Activated CD8-positive, alpha-beta T cell treated with anti-CD3 and anti-CD28 coated beads for 36 hours (primary cell): ENCODE measurements at regions not wholly inside any gene's neighbourhood (a gene's known extent, or its start where the extent isn't known, plus 50 kb on each side); places are given as distances from the start of the nearest gene placed in this dataset.

Source experiments
- ATAC-seq: fragments of 200-7000 bp; cut with Tn5 transposase; one replicate; pipeline ENCODE4 v1.10.0; 2021; ENCODE audit warnings: mild to moderate bottlenecking, moderate library complexity
- CTCF ChIA-PET: fragments of 350-600 bp; sonication (Branson Sonifier 250); formaldehyde crosslinking; loops from one replicate; lab custom pipeline; 2021; ENCODE audit warnings: antibody characterized with exemption; lab: Charles Lee
- POLR2A ChIA-PET: fragments of 350-600 bp; sonication (Branson Sonifier 250); formaldehyde crosslinking; loops from one replicate; lab custom pipeline; 2021; ENCODE audit warnings: antibody characterized with exemption; lab: Charles Lee
- DNase-seq: peaks from one replicate; pipeline ENCODE4 v3.0.0-alpha.2; 2020
- H3K27ac Mint-ChIP-seq: one replicate; pipeline ENCODE4 v1.8.0; 2021; ENCODE audit warnings: mild to moderate bottlenecking, mixed read lengths
- H3K27me3 Mint-ChIP-seq: one replicate; pipeline ENCODE4 v1.8.0; 2021; ENCODE audit warnings: mixed read lengths
- H3K36me3 Mint-ChIP-seq: one replicate; pipeline ENCODE4 v1.8.0; 2021; ENCODE audit warnings: low read depth, mixed read lengths
- H3K4me1 Mint-ChIP-seq: one replicate; pipeline ENCODE4 v1.8.0; 2021; ENCODE audit warnings: low read depth, mixed read lengths
- H3K4me3 Mint-ChIP-seq: one replicate; pipeline ENCODE4 v1.8.0; 2021; ENCODE audit warnings: mild to moderate bottlenecking, moderate library complexity, mixed read lengths
- H3K9me3 Mint-ChIP-seq: one replicate; pipeline ENCODE4 v1.8.0; 2021; ENCODE audit warnings: mixed read lengths
- intact Hi-C: fragments of 100-400 bp; cut with micrococcal nuclease; formaldehyde crosslinking; loops from one replicate; pipeline ENCODE4 v1.10.0; 2022
- TF ChIP-seq, protein P1 (sequence below): fragments of 200-600 bp; IDR thresholded peaks from one replicate; pipeline ENCODE4 v1.8.0; 2022; ENCODE audit warnings: antibody characterized with exemption, mild to moderate bottlenecking

DNA sequence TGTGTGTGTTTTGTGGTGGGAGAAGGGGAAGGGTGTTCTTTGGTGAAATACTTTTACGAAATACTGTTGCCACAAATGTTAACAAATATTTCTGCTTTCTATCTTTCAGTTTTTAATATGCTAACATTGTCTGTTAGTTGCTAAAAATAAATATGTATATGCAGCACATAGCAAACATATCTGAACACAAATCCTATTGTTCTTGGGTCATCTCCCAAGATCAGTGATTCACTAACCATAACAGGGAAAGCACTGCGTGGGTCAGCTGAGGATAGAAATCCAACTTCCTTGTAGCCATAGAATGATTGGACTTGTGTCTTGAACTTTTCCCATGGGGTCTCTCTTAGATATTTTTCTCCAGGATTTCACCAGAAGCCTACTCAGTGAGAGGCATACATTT lies 250.3 kb upstream of the FAM47A start:
- TF ChIP-seq, protein P1, sequence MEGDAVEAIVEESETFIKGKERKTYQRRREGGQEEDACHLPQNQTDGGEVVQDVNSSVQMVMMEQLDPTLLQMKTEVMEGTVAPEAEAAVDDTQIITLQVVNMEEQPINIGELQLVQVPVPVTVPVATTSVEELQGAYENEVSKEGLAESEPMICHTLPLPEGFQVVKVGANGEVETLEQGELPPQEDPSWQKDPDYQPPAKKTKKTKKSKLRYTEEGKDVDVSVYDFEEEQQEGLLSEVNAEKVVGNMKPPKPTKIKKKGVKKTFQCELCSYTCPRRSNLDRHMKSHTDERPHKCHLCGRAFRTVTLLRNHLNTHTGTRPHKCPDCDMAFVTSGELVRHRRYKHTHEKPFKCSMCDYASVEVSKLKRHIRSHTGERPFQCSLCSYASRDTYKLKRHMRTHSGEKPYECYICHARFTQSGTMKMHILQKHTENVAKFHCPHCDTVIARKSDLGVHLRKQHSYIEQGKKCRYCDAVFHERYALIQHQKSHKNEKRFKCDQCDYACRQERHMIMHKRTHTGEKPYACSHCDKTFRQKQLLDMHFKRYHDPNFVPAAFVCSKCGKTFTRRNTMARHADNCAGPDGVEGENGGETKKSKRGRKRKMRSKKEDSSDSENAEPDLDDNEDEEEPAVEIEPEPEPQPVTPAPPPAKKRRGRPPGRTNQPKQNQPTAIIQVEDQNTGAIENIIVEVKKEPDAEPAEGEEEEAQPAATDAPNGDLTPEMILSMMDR: no peak
- Mint-ChIP-seq H3K27ac (no peak overlapping the region), H3K4me3 (no peak overlapping the region), H3K4me1 (no peaks in the 10 kb centered on the region), H3K9me3 (no peaks in the 10 kb centered on the region), H3K36me3 (no peaks in the 10 kb centered on the region), H3K27me3 (no peaks in the 10 kb centered on the region)
- ChIA-PET CTCF (no interaction called here), POLR2A (no interaction called here)
- intact Hi-C loops: no loop called here
- no peak for DNase-seq
- ATAC-seq: no peak

DNA sequence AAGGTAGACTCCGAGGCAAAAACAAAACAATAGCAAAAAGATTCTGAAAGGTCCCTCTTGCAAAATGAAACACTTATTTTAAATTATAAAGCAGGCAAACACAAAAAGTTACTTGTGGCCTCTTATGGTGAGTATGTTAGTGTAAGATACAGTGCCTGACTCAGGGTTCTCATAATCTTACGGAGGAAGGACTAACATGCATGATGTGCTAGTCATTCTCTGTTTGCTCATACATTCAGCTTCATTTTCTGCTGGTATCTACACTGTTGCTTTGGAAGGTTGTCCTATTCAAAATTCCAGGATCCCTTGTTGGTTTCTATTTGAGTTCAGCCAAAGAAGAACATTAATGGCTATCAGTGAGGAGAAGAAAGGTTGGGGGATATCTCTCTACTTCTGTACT lies 249.1 kb upstream of the FAM47A start:
- POLR2A ChIA-PET: no interaction called here
- ATAC-seq (no peak), DNase-seq (no peak)
- no peaks in the 10 kb centered on the region for H3K4me1 Mint-ChIP-seq
- H3K27ac Mint-ChIP-seq: no peak overlapping the region
- H3K36me3 Mint-ChIP-seq: no peaks in the 10 kb centered on the region
- CTCF ChIA-PET: no interaction called here
- intact Hi-C loops: no loop called here
- no peaks in the 10 kb centered on the region for H3K27me3 Mint-ChIP-seq
- no peaks in the 10 kb centered on the region for H3K9me3 Mint-ChIP-seq
- no peak overlapping the region for H3K4me3 Mint-ChIP-seq
- TF ChIP-seq, protein P1: no peak

DNA sequence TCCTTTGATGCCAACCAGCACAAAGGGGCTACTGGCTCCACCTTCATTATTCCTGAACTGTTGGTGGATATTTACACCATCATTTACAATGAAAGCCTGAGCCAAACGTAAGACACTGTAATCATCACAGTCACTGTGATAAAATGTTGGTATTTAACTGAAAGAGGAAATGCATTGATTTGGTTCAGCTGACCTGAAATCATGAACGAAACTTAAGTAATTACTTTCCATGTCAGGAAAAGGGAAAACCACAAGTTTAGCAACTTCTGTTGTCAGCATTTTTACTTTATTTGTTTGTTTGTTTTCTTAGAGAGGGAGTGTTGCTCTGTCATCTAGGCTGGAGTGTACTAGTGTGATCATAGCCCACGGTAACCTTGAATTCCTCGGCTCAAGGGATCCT lies 247.8 kb upstream of the FAM47A start:
- intact Hi-C loops: no loop called here
- Mint-ChIP-seq H3K36me3 (no peaks in the 10 kb centered on the region), H3K27me3 (no peaks in the 10 kb centered on the region), H3K27ac (no peak overlapping the region), H3K4me1 (no peaks in the 10 kb centered on the region), H3K4me3 (no peak overlapping the region), H3K9me3 (no peaks in the 10 kb centered on the region)
- ChIA-PET POLR2A (no interaction called here), CTCF (no interaction called here)
- ATAC-seq (no peak), DNase-seq (no peak)
- TF ChIP-seq, protein P1: no peak

DNA sequence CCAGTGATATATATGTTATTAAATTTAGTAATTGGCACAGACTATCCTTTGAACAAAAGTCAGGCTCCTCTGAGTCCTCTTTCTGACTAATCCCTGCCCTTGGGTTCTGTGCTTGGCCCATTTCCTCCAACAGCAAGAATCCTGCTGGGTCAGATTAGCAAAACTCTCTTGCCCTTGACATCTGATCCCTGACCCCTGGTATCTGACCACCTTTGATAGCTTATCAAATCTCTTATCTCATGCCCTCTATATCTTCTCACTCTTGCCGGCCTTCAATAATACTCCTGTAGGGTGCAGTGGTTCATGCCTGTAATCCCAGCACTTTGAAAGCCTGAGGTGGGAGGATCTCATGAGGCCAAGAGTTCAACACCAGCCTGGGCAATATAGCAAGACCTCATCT lies 245.5 kb upstream of the FAM47A start:
- H3K4me1 Mint-ChIP-seq: no peaks in the 10 kb centered on the region
- no peaks in the 10 kb centered on the region for H3K9me3 Mint-ChIP-seq
- DNase-seq: no peak
- no peak for ATAC-seq
- no peaks in the 10 kb centered on the region for H3K27me3 Mint-ChIP-seq
- ChIA-PET CTCF (no interaction called here), POLR2A (no interaction called here)
- intact Hi-C loops: no loop called here
- TF ChIP-seq, protein P1: no peak
- no peak overlapping the region for H3K27ac Mint-ChIP-seq
- H3K4me3 Mint-ChIP-seq: no peak overlapping the region
- H3K36me3 Mint-ChIP-seq: no peaks in the 10 kb centered on the region

DNA sequence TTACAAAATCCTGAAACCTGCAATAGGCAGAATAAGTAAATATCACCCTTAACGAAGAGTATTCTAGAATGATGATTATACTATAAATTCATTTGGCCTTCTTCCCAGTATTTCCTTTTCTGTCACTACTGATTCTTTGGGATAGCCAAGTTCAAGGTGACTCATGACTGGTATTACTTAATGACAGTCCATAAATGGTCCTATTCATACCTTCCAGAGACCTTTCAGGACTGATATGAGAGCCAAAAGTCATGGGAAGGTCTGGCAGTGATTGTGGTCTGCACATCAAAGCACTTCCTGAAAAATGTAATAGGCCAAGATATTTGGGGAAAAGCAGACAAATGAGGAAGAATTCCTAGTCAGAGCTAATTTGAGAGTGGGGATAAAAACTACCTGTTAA lies 239.6 kb upstream of the FAM47A start:
- TF ChIP-seq, protein P1: no peak
- POLR2A ChIA-PET: no interaction called here
- H3K4me1 Mint-ChIP-seq: no peaks in the 10 kb centered on the region
- intact Hi-C loops: no loop called here
- ATAC-seq (no peak), DNase-seq (no peak)
- CTCF ChIA-PET: no interaction called here
- no peak overlapping the region for H3K27ac Mint-ChIP-seq
- no peaks in the 10 kb centered on the region for H3K27me3 Mint-ChIP-seq
- no peak overlapping the region for H3K4me3 Mint-ChIP-seq
- H3K9me3 Mint-ChIP-seq: no peaks in the 10 kb centered on the region
- H3K36me3 Mint-ChIP-seq: no peaks in the 10 kb centered on the region
